Suprapubic skin (tissue), 4 donors: ENCODE measurements at regions not wholly inside any gene's neighbourhood (a gene's known extent, or its start where the extent isn't known, plus 50 kb on each side); places are given as distances from the start of the nearest gene placed in this dataset.

Experiments
- DNase-seq, 2 donors: peaks; one replicate each; pipeline ENCODE4 v3.0.0-alpha.2; 2019; ENCODE audit warnings: low spot score in 2 of 2
- H3K27ac ChIP-seq: fragments of 200-600 bp; sonication (generic); one replicate; pipeline ENCODE4 v1.5.1; 2019
- H3K27me3 ChIP-seq: fragments of 200-600 bp; sonication (generic); one replicate; pipeline ENCODE4 v1.5.1; 2019
- H3K36me3 ChIP-seq: fragments of 200-600 bp; sonication (generic); one replicate; pipeline ENCODE4 v1.5.1; 2019
- H3K4me1 ChIP-seq: fragments of 200-600 bp; sonication (generic); one replicate; pipeline ENCODE4 v1.5.1; 2019
- H3K4me3 ChIP-seq: fragments of 200-600 bp; sonication (generic); one replicate; pipeline ENCODE4 v1.5.1; 2019; ENCODE audit warnings: mild to moderate bottlenecking
- H3K9me3 ChIP-seq: fragments of 200-600 bp; sonication (generic); one replicate; pipeline ENCODE4 v1.5.1; 2019
- CTCF ChIP-seq, 2 donors: fragments of 200-600 bp in 1 of 2; fragments of 450-650 bp in 1 of 2; sonication (generic) in 1 of 2; IDR thresholded peaks; one replicate each; pipeline ENCODE4 v1.5.1; 2016 to 2019; ENCODE audit warnings: antibody characterized with exemption in 2 of 2, mild to moderate bottlenecking in 1 of 2, moderate library complexity in 1 of 2
- EP300 ChIP-seq: sonication (generic); formaldehyde crosslinking; IDR thresholded peaks from one replicate; pipeline ENCODE4 v1.6.1; 2017; ENCODE audit warnings: antibody characterized with exemption
- POLR2A ChIP-seq, 2 donors: fragments of 450-650 bp; IDR thresholded peaks; one replicate each; pipeline ENCODE4 v1.6.1; 2017; ENCODE audit warnings: antibody characterized with exemption in 2 of 2, mild to moderate bottlenecking in 2 of 2, moderate library complexity in 2 of 2
- POLR2AphosphoS5 ChIP-seq, 3 donors: sonication (generic); formaldehyde crosslinking; IDR thresholded peaks; one replicate each; pipeline ENCODE4 v1.6.1; 2017; ENCODE audit warnings: antibody characterized with exemption in 3 of 3
- WGBS: methylation state at CpG from one replicate; pipeline ENCODE4 v1.1.5; 2018; 5-methylcytosine and 5-hydroxymethylcytosine counted together

GRCh38 chr20:24791953-24792352, 157.1 kb upstream of the CST7 start:
- Histone ChIP-seq H3K27me3 (peaks cover 7% of the 10 kb centered on the region), H3K27ac (no peak overlapping the region), H3K4me3 (no peak overlapping the region), H3K4me1 (no peaks in the 10 kb centered on the region), H3K9me3 (no peaks in the 10 kb centered on the region), H3K36me3 (no peaks in the 10 kb centered on the region)
- WGBS: 62% methylated on average over 2 of the region's 2 CpGs
- no peak for DNase-seq
- no peak for TF ChIP-seq POLR2A (IDR thresholded peaks at IDR 0.05)
- no peak for TF ChIP-seq EP300
- no peak for TF ChIP-seq CTCF (IDR thresholded peaks at IDR 0.05)
- TF ChIP-seq POLR2AphosphoS5 (IDR thresholded peaks at IDR 0.05): no peak

GRCh38 chr20:24792641-24793495, 156.2 kb upstream of the CST7 start:
- Histone ChIP-seq H3K9me3 (no peaks in the 10 kb centered on the region), H3K4me3 (no peak overlapping the region), H3K4me1 (no peaks in the 10 kb centered on the region), H3K36me3 (no peaks in the 10 kb centered on the region), H3K27me3 (peaks cover 7% of the 10 kb centered on the region), H3K27ac (no peak overlapping the region)
- DNase-seq: no peak
- 82% methylated on average over 23 of the region's 24 CpGs for whole genome bisulfite sequencing
- TF ChIP-seq CTCF (IDR thresholded peaks at IDR 0.05): no peak
- no peak for TF ChIP-seq EP300
- no peak for TF ChIP-seq POLR2A (IDR thresholded peaks at IDR 0.05)
- TF ChIP-seq POLR2AphosphoS5 (IDR thresholded peaks at IDR 0.05): no peak

- no peak for DNase-seq
- TF ChIP-seq CTCF (IDR thresholded peaks at IDR 0.05): no peak
- no peak for TF ChIP-seq POLR2AphosphoS5 (IDR thresholded peaks at IDR 0.05)
- TF ChIP-seq EP300: no peak
- no peak for TF ChIP-seq POLR2A (IDR thresholded peaks at IDR 0.05)
- no peak overlapping the region for H3K27ac ChIP-seq
- 63% methylated on average over 7 of the region's 8 CpGs for WGBS
- no peak overlapping the region for H3K4me3 ChIP-seq
- H3K36me3 ChIP-seq: no peaks in the 10 kb centered on the region
- H3K9me3 ChIP-seq: no peaks in the 10 kb centered on the region
- no peaks in the 10 kb centered on the region for H3K4me1 ChIP-seq
- H3K27me3 ChIP-seq: no peaks in the 10 kb centered on the region
Measured at GRCh38 chr20:24795436-24795835, 153.6 kb upstream of the CST7 start.

- 88% methylated on average over 9 of the region's 9 CpGs for WGBS
Measured at GRCh38 chr20:24796236-24796635, 152.8 kb upstream of the CST7 start.

More at GRCh38 chr20:24796236-24796635, 152.8 kb upstream of the CST7 start:
- no peak overlapping the region for H3K4me3 ChIP-seq
- H3K4me1 ChIP-seq: no peaks in the 10 kb centered on the region
- TF ChIP-seq EP300: no peak
- TF ChIP-seq CTCF (IDR thresholded peaks at IDR 0.05): no peak
- TF ChIP-seq POLR2A (IDR thresholded peaks at IDR 0.05): no peak
- no peak for TF ChIP-seq POLR2AphosphoS5 (IDR thresholded peaks at IDR 0.05)
- no peaks in the 10 kb centered on the region for H3K9me3 ChIP-seq
- H3K36me3 ChIP-seq: no peaks in the 10 kb centered on the region
- H3K27ac ChIP-seq: no peak overlapping the region
- no peaks in the 10 kb centered on the region for H3K27me3 ChIP-seq
- no peak for DNase-seq
